ENCODE measurements at regions not wholly inside any gene's neighbourhood (a gene's known extent, or its start where the extent isn't known, plus 50 kb on each side); places are given as distances from the start of the nearest gene placed in this dataset.

- Histone ChIP-seq H3K36me3 (no peaks in the 10 kb centered on the region), H3K27ac (no peak overlapping the region), H3K9me3 (no peaks in the 10 kb centered on the region), H3K27me3 (no peaks in the 10 kb centered on the region), H3K4me3 (no peak overlapping the region), H3K4me1 (no peaks in the 10 kb centered on the region)
- TF ChIP-seq POLR2A (IDR thresholded peaks at IDR 0.05) (no peak), CTCF (IDR thresholded peaks at IDR 0.05) (no peak)
- DNase-seq (no peak), ATAC-seq (no peak)
- no CpG with 5 or more reads among the region's 1 CpG for WGBS (ENCODE audit: insufficient coverage, low coverage, low lambda C conversion rate, missing lambda C conversion rate)
- intact Hi-C loops (cut with DNase I), result no loop called here
These were observed 186.6 kb upstream of the FGGY start for GRCh38 chr1:59110271-59110670.

- no peak for ATAC-seq
- H3K4me1 ChIP-seq, result no peaks in the 10 kb centered on the region
- no peak for DNase-seq
- no peak overlapping the region for H3K27ac ChIP-seq
- TF ChIP-seq CTCF (IDR thresholded peaks at IDR 0.05) (no peak), POLR2A (IDR thresholded peaks at IDR 0.05) (no peak)
- no peaks in the 10 kb centered on the region for H3K27me3 ChIP-seq
- H3K4me3 ChIP-seq, result no peak overlapping the region
- no peaks in the 10 kb centered on the region for H3K36me3 ChIP-seq
- intact Hi-C loops (cut with DNase I), result no loop called here
- no peaks in the 10 kb centered on the region for H3K9me3 ChIP-seq
- no CpG with 5 or more reads among the region's 1 CpG for WGBS (ENCODE audit: insufficient coverage, low coverage, low lambda C conversion rate, missing lambda C conversion rate)
These were observed 182.9 kb upstream of the FGGY start for GRCh38 chr1:59113876-59114457.

- H3K27me3 ChIP-seq, result no peaks in the 10 kb centered on the region
- ATAC-seq (no peak), DNase-seq (no peak)
- no peaks in the 10 kb centered on the region for H3K4me1 ChIP-seq
- intact Hi-C loops (cut with DNase I), result no loop called here
- no peak overlapping the region for H3K4me3 ChIP-seq
- no peaks in the 10 kb centered on the region for H3K36me3 ChIP-seq
- 82% methylated on average over 2 of the region's 2 CpGs for WGBS (ENCODE audit: insufficient coverage, low coverage, low lambda C conversion rate, missing lambda C conversion rate)
- no peaks in the 10 kb centered on the region for H3K9me3 ChIP-seq
- no peak overlapping the region for H3K27ac ChIP-seq
- no peak for TF ChIP-seq CTCF (IDR thresholded peaks at IDR 0.05)
- no peak for TF ChIP-seq POLR2A (IDR thresholded peaks at IDR 0.05)
These were observed 181.0 kb upstream of the FGGY start for GRCh38 chr1:59115865-59116264.

- H3K4me1 ChIP-seq, result no peaks in the 10 kb centered on the region
- no peak overlapping the region for H3K4me3 ChIP-seq
- no peaks in the 10 kb centered on the region for H3K27me3 ChIP-seq
- 60% methylated on average over 4 of the region's 4 CpGs for WGBS (ENCODE audit: insufficient coverage, low coverage, low lambda C conversion rate, missing lambda C conversion rate)
- TF ChIP-seq CTCF (IDR thresholded peaks at IDR 0.05), result no peak
- ATAC-seq (no peak), DNase-seq (no peak)
- H3K27ac ChIP-seq, result no peak overlapping the region
- no peaks in the 10 kb centered on the region for H3K36me3 ChIP-seq
- intact Hi-C loops (cut with DNase I), result no loop called here
- H3K9me3 ChIP-seq, result no peaks in the 10 kb centered on the region
These were observed 179.9 kb upstream of the FGGY start for GRCh38 chr1:59116920-59117542.
